ENCODE measurements at regions not wholly inside any gene's neighbourhood (a gene's known extent, or its start where the extent isn't known, plus 50 kb on each side); places are given as distances from the start of the nearest gene placed in this dataset.

GRCh38 chr9:32873553-32873952 is 90.2 kb downstream of the TMEM215 start (continued):
- no peak for TF ChIP-seq MLX (CRISPR knock-in tag; IDR thresholded peaks at IDR 0.05)

- Mint-ChIP-seq H3K9me3 (no peaks in the 10 kb centered on the region), H3K4me1 (peaks cover 7% of the 10 kb centered on the region), H3K4me3 (no peak overlapping the region), H3K27ac (no peak overlapping the region), H3K36me3 (no peaks in the 10 kb centered on the region), H3K27me3 (ENCODE audit: low read depth) (no peaks in the 10 kb centered on the region)
- DNase-seq (ENCODE audit: low spot score) (no peak), ATAC-seq (no peak)
- ChIA-PET CTCF (interaction anchor here (1.1 kb wide), 1 partner anchor 94 kb away, joined by 5 read pairs; no protein-coding TSS in a partner anchor), POLR2A (no interaction called here)
- TF ChIP-seq JAZF1 (CRISPR knock-in tag; IDR thresholded peaks at IDR 0.05): no peak
- no peak for TF ChIP-seq HMGXB4 (CRISPR knock-in tag; IDR thresholded peaks at IDR 0.05)
- TF ChIP-seq ATF1 (CRISPR knock-in tag; IDR thresholded peaks at IDR 0.05): no peak
- no peak for TF ChIP-seq ZNF425 (CRISPR knock-in tag; conservative IDR thresholded peaks at IDR 0.05)
- no peak for TF ChIP-seq ZNF317 (CRISPR knock-in tag; IDR thresholded peaks at IDR 0.05; ENCODE audit: borderline replicate concordance, low read depth)
- no peak for TF ChIP-seq TP53 (CRISPR knock-in tag; IDR thresholded peaks at IDR 0.05)
- TF ChIP-seq ZNF281 (CRISPR knock-in tag; IDR thresholded peaks at IDR 0.05): no peak
- TF ChIP-seq FOXP1 (CRISPR knock-in tag; IDR thresholded peaks at IDR 0.05; ENCODE audit: borderline replicate concordance): no peak
- no peak for TF ChIP-seq ATF3 (CRISPR knock-in tag; conservative IDR thresholded peaks at IDR 0.05)
Measured at GRCh38 chr9:32875242-32875641, 91.9 kb downstream of the TMEM215 start.

GRCh38 chr9:32875748-32876147 is 92.4 kb downstream of the TMEM215 start:
- H3K27me3 Mint-ChIP-seq (ENCODE audit: low read depth): no peaks in the 10 kb centered on the region
- ChIA-PET CTCF (no interaction called here), POLR2A (no interaction called here)
- DNase-seq (ENCODE audit: low spot score) (no peak), ATAC-seq (no peak)
- H3K27ac Mint-ChIP-seq: no peak overlapping the region
- no peaks in the 10 kb centered on the region for H3K36me3 Mint-ChIP-seq
- no peaks in the 10 kb centered on the region for H3K9me3 Mint-ChIP-seq
- H3K4me3 Mint-ChIP-seq: no peak overlapping the region
- peaks cover 7% of the 10 kb centered on the region for H3K4me1 Mint-ChIP-seq
- TF ChIP-seq ZNF512 (CRISPR knock-in tag; IDR thresholded peaks at IDR 0.05; ENCODE audit: borderline replicate concordance) (no peak), HMGXB4 (CRISPR knock-in tag; IDR thresholded peaks at IDR 0.05) (no peak), TP53 (CRISPR knock-in tag; IDR thresholded peaks at IDR 0.05) (no peak), PRRX2 (CRISPR knock-in tag; IDR thresholded peaks at IDR 0.05) (no peak), ELF4 (CRISPR knock-in tag; IDR thresholded peaks at IDR 0.05; ENCODE audit: low read depth) (no peak), FOXP1 (CRISPR knock-in tag; IDR thresholded peaks at IDR 0.05; ENCODE audit: borderline replicate concordance) (no peak), ZNF317 (CRISPR knock-in tag; IDR thresholded peaks at IDR 0.05; ENCODE audit: borderline replicate concordance, low read depth) (no peak), KAT7 (CRISPR knock-in tag; IDR thresholded peaks at IDR 0.05; ENCODE audit: borderline replicate concordance) (no peak), NR2C2 (CRISPR knock-in tag; IDR thresholded peaks at IDR 0.05) (no peak), AFF4 (CRISPR knock-in tag; IDR thresholded peaks at IDR 0.05; ENCODE audit: borderline replicate concordance) (no peak)

Data from WTC11 (cell line).